ENCODE measurements at regions not wholly inside any gene's neighbourhood (a gene's known extent, or its start where the extent isn't known, plus 50 kb on each side); places are given as distances from the start of the nearest gene placed in this dataset.

DNA sequence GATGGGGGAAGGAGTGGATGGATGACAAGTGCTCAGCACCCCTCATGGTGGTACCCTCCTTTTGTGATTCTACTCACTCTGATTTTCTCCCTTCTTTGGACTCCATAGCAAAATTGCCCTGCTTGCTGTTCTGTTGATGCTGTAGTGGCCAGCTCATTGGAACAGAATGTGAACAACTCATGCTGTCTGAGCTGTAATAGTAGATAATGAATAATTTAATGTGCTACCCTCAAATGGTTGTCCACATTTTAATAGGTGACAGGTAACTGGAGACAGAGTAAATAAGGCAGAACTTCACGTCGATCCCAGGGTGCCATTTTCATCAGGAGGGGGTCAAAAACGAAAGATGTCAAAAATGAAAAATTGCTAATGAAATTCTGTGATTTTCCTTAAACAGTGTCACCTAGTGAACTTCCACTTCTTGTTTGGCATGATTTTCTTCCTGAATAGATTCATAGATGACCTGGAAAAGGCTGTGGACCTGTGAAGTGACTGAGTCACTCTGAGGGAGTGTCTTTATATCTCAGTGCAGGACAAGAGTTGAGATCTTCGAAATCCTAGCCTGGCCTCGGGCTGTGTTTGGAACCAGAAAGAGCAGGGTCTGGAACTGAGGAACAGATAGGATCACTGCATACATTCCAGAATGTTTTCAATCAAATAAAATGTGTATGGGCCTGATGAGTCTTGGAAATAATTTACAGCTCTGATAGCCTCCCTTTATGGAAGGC, 270.2 kb downstream of the PSAT1 start:
- DNase-seq = no peak

DNA sequence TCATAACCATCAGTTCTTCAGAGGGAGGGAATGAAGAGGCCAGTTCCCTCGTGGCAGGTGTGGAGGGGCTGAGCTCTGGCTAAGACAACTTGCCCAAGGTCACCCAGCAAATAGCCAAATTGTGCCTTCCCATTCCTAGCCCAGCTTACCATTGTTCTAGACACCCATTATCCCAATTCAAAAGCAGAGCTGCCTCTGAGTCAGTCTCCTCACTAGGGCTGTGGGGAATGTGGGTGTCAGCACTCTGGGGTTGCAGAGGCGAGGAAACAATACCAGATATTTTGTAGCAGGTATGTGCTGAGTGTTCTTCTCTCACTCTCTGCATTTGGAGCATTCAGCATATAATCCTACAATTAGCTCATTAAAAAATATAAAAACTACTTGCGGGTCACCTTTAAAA, 270.8 kb downstream of the PSAT1 start:
- DNase-seq = no peak

DNA sequence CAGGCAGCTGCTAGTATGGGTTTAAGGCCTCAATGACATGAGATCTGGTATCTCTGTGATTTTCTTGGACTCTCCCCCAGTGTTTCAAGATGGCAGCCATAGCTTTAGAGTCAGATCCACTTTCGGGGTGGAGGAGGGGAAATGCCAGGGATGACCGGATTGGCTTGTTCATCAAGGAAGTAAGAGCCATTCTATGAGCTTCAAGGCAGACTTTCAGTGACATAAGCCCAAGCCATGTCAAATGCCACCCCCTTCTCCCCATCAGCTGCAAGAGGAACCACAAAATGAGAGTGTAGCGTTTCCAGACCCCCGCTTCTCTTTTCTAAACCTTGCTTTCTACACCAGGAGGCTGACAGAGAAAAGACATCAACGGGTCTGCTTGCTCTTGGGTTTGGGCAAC, 271.8 kb downstream of the PSAT1 start:
- DNase-seq = no peak

DNA sequence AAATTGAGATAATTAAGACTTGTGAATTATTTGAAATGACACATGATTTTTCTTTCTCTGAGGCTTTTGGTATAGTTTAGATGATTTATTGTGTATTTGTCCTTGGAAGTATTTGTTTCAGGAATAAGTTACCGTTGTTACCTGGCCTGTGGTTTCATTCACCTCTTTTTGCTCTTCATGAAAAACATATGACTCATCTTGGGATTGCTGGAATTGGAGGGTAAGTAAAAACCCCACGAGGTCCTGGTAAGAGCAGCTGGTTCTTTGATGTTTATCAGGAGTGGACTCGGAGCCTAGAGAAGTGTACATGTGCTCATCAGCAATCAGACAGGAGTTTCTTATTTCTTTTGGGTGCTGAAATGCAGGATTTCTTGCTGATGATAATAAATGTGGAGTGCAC, 275.3 kb downstream of the PSAT1 start:
- no peak for DNase-seq

DNA sequence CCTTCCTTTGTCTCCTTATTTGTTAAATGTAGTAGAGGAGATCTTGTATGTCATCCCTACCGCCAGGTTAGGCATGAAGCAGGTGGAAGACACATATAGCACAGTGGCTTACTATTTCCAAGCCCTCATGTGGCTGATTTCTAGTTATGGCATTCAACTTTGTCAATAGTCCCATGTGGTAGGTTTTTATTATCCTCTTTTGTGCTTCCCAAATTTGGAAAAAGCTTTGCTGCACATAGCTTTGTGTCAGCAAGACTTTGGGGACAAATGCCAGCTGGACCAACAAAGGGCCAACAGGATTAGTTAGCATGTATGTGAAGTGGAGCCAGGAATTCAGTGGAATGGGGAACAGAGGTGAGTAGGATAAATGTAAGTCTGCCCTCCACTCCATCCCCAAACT, 276.3 kb downstream of the PSAT1 start:
- DNase-seq = peak in 1 of 14 donors; percentile 7

DNA sequence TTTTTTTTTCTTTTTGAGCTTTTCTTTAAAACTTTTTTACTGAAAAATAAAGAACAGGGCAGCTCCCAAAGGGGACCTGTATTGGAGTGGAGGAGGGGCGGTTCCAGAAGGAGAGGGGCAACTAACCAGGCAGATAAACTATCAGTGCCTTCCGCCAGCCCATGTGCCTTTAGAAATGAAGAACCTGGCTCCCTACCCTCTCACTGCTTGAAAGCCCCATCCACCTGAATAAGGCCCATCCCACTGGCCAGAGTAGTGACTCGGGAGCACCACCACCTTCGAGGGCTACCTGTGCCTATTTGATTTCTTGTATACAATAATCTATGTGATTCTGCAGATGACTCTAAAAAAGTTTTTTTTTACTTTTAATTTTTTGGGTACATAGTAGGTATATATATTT, 276.7 kb downstream of the PSAT1 start:
- DNase-seq = no peak

DNA sequence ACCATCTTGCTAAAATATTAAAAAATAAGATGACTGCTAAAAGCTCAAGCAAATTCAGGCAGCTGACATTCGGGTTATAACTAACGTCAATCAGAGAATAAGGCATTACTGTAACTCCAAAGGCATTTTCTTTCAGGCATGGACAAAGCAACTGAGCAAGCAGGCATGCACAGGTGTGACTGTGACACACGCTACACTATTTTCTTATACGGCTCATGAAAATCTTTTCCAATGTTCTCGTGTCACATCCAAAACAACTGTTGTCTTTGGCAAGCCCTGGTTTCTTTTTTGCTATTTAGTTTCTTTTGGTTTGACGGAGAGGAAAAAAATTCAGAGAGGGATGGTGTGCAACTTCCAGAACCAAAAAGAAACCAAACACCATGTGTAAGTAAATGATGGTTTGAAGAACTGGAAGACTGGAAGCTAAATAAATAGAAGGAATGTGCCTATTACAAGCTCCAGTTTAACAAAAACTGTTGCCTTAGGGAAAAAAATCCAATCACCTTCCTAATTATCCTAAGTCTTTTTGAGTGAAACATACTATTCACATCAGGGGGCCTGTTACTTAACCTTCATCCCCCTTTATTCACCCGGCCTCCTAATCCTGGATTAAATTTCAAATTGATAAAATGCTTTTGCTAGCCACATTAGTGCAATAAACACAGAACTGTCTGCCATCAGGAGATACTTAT, 277.6 kb downstream of the PSAT1 start:
- no peak for DNase-seq

DNA sequence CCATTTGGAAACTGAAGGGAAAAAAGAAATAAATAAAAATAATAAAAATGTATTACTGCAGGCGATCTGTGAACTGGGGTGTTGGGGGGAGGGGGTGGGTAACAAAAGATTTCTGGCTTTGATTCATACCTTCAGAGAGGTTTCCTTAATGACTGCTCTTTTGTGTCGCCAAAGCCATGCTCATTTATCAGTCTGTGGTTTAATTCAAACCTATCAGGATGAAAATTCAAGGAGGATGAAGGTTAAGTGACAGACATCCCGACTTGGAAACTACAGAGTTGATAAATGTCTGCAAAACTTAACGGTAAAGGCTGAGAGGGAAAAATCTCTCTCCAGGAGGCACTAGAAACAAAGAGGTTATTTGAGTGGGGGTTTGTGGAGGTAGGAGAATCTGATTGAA, 278.2 kb downstream of the PSAT1 start:
- no peak for DNase-seq

DNA sequence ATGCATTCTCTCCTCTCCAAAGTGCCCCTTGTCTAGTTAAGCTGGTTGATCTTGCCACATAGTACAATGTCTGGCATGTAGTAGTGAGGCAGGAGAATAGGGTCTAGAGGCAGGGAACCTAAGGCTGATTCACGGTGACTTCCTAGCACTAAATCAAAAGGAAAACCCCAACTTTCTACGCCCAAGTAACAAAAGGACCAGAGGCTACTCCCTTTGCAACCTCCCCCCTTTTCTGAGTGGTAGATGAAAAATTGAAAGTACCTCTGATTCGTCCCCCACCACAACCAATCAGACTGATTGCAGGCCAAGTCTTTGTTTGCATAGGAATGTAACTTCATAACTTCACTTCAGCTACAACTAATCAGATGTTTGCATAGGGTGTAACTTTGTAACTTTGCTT, 278.8 kb downstream of the PSAT1 start:
- no peak for DNase-seq

DNA sequence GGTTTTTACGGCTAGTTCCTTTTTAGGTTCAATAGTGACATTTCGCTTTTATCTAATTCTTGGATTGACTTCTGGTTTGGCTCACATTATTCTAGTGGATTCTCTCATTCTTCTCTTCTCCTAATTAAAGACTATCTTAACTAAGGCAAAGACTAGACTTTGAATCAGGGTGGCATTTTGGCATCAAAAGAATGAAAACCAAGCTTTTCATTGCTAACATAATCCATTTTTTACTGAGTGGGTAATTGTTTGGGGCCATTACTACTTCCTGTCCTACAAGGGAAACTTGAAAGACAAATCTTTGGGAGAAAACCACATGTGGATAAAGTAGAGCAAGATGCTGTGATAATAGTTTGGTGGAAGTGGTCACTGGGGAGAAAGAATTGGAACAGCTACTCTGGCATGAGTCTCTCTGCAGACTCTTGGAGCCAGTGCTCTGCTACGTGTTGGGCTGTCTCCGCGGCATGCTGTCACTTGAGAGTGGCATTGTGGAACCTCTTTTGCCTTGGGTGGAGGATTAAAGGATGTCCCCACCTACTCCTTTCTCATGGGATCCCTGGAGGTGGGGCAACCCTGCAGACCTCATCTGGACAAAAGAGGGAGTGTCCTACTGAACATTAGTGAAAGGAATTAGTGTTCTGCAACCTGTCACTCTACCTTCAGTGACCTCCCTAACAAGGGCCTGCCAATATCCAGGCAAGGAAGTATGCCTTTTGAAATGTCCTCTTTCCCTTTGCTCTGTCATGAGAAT, 280.4 kb downstream of the PSAT1 start:
- no peak for DNase-seq

DNA sequence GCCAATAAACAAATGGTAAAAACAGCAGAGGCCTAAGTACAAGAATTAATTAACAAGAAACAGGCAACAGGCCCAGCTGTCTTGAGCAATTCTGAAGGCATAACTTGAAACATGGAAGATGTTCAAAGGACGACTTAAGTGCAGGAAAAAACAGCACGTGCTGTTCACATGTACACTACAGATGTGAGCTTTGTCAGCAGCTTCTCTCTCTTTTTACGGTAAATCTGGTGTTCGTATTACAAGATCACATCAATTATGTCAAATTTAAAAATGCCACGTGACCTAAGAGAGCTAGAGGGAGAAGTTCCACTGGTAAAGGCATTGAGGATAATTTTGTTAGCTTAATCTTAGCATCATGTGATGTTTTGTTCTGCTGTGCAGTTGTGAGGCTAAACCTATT, 281.1 kb downstream of the PSAT1 start:
- DNase-seq = no peak

DNA sequence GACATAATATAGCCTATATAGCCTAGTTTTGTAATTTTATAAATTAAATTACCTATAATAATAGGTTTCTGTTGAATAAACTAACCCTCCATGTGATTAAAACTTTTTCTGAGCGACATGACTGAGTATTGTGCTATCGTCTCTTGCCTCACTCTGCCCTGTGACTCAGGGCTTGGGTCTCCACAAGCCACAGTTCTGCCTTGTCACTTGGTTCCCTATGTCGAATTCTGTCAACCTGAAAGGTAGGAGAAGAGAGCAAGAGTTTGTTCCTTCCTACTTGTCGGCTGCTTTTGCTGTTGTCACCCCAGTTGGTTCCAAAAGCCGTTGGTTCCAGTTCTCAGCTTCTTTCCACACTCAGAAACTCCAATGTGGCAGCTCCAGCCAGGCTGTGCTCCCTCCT, 285.9 kb downstream of the PSAT1 start:
- DNase-seq = no peak

DNA sequence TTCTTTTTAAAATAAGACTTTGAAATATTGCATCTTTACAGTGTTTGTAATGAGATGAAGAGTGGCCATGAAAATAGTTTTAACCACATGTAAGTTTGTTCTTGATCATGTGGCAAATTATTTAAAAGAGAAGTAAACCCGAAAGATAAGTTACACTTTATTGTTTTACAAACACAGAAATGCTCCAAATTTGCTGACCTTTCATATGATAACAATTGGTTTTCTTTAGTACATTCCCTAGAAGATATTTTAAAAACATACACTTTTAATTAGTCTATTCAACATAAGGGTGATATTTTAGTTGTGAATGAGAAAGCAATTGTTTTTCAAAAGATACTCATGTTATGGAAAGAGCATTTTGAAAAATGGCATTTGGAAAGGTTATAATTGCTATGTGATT, 287.7 kb downstream of the PSAT1 start:
- no peak for DNase-seq

DNA sequence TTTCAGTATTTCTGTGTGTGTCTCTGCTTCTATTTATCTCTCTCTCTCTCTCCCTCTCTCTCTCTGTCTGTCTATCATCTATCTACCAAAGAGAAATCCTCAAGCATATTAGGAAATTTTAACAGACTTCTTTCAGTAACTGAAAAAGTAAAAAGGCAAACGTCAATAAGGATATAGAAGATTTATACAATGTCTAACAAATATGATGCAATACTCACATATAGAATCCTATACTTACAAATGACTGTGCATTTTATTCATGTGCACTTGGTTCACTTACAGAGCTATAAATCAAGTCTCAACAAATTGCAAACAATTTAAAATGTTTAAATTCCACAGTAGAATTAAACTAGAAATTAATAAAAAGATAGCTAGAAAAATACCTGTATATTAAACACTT, 289.0 kb downstream of the PSAT1 start:
- no peak for DNase-seq

DNA sequence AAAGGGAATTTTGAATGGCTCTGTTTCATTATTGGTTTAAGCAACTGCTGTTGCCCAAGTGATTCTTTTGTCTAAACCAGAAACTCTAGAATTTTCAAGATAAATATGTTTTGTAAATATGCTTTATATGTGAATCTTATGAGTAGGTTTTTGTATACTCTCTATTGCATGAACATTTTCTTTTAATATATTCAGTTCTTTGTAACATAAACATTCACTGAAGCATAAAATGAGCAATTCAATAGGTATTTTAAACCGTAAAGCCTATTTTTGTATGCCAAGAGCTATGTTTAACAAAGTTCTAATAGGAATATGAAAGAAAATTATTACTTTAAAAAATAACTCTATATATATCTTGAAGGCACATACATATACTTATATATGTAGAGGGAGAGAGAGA, 293.1 kb downstream of the PSAT1 start:
- DNase-seq = no peak

DNA sequence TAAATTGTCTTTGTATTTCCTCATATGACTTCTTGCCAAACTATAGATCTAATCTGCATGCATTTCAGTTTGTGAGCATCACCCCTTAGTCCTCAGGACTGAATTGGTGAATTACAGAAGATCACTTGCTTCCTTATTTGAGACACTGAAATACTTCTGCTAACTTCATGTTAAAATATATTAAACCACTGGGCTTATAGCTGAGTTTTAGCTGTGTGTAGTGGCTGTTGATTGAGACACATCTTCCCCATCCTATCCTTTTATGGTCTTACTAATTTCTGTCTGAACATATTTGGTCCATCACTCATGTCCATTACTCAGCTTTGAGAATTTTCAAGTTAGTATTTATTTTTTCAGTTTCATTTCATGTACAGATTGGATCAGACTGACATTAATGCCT, 295.9 kb downstream of the PSAT1 start:
- no peak for DNase-seq

DNA sequence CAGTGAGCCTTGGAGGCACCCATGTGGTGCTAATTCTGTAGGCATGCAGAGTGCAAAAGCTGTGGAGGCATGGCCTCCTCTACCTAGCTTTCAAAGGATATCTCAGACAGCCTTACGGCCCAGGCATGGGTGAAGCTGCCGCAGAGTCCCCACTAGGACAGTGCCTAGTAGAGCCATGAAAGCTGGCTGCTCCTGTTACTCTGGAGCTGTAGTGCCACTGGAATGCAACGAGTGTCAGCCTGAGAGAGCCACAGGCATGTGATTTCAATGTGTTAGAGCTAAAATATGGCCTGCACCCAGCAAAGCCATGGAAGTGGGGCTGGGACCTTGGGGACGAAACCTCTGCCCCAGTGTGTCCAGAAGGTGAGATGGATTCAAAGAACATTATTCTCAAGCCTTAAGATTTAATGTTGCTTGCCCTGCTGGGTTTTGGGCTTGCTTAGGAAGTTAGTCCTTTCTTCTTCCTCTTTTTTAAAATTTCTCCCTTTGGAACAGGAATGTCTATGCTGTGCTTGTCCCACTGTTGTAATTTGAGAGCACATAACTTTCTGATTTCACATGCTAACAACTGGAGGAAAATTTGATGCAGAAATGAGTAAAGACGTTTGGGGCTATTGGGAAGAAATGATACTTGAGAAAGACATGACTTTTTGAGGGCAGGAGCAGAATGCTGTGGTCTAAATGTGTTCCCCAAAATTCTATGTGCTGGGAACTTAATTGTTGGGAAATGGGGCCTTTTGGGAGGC, 298.4 kb downstream of the PSAT1 start:
- no peak for DNase-seq

DNA sequence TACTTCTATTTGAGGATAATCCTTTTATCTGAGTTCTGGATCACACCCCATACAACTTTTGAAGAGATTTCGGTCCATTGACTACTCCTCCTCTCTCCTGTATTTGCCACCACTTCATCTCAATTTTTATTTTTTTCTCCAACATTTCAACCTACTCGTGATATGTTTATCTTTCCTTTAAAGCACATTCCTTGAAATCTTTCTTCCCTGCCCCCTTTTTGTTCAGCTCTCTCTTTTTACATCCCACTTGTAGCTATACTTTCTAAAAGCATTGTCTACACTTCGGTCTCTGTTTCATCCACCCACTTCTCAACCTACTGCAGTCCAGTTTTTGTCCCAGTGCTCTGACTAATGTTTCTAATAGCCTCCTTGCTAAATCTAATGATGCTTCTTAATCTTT, 299.4 kb downstream of the PSAT1 start:
- DNase-seq = no peak

DNA sequence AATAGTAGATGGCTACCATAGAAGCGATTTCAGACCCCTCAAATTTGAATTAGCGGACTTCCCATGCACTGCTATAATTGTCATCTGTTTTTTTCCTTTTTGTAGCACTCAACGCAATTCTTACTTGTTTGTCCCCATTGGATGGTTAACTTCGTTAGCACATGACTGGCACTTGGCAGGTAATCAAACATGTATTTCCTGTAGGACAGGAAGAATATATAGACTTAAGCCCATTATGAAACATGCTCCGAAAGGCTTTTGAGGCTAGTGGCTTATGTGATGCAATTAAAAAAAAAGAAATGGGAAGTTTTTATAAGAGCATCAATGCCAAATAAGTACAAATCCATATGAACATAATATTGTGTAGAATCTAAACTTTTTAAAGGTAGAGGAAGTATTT, 301.2 kb downstream of the PSAT1 start:
- DNase-seq = no peak

DNA sequence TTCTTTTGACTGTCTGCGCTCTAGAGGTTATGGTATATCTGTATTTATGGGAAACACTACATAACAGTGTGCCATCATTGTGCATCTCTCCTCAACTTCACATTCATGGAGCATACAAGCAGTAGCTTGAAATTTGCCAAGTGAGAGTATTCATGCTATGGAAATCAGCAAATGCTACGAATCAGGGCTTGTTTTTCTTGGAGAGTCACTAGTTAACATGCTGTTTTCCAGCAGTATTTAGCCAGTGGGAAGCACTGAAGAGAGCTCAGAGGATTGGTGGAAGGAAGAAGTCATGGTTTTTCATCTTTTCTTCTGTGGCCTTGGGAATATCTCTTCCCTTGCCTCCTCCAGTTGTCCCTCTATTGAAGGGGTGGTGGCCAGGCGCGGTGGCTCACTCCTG, 303.0 kb downstream of the PSAT1 start:
- DNase-seq = no peak

DNA sequence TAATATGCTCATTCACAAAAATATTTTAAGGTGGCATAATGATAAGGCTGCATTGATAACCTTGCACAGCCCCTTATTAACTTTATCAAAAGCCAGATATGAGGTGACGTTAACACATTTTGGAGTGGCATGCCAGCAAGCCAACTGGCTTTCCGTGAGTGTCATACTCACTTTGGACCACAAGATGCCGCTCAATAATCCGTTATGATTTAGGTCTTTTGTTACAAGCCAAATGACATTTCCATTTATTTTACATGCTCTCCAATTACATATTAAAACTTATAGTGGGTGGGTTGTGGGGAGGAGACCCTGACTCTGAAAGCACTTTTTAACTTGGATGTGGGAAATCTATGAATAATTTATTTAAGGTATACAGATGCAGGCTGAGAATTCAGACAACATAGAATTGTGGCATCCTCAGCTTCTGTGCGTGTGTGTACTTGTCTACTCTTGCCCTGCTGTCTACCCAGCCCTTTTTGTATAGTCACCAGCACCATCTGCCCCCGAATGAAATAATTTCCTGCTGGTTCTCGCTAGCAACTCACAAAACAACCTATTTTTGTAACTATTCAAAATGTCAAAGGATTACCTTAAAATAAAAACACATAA, 305.1 kb downstream of the PSAT1 start:
- DNase-seq = no peak

All from C1 segment of cervical spinal cord (tissue), 14 donors.